NT2/D1 (cell line): ENCODE measurements at regions not wholly inside any gene's neighbourhood (a gene's known extent, or its start where the extent isn't known, plus 50 kb on each side); places are given as distances from the start of the nearest gene placed in this dataset.

Experiments used
- SUZ12 ChIP-seq: IDR thresholded peaks from 2 replicates; pipeline ENCODE4 v1.6.1; 2011; ENCODE audit not compliant: insufficient read length, insufficient read depth; ENCODE audit errors: extremely low read depth
- YY1 ChIP-seq: IDR thresholded peaks from 2 replicates; pipeline ENCODE4 v1.6.1; 2011; ENCODE audit not compliant: insufficient read length, insufficient read depth
- ZNF274 ChIP-seq: IDR thresholded peaks from 2 replicates; pipeline ENCODE4 v1.6.1; 2011; ENCODE audit warnings: mild to moderate bottlenecking, low read depth, low read length

- TF ChIP-seq YY1 (no peak), ZNF274 (no peak), SUZ12 (no peak)
Measured at GRCh38 chr6:23412770-23413169, 713.2 kb upstream of the NRSN1 start.
